K562 (cell line): ENCODE measurements at regions not wholly inside any gene's neighbourhood (a gene's known extent, or its start where the extent isn't known, plus 50 kb on each side); places are given as distances from the start of the nearest gene placed in this dataset.

Source experiments
- ATAC-seq: fragments of 200-7000 bp; cut with Tn5 transposase; 3 replicates; pipeline ENCODE4 v1.9.1; 2020; ENCODE audit warnings: moderate library complexity
- BruUV-seq: library from RNA; stranded (reverse); fragments of 400-500 nt; replicated peaks from 2 replicates; lab custom pipeline; 2021; lab: Mats Ljungman, UMichigan
- CTCF ChIA-PET: fragments of 300-600 bp; formaldehyde crosslinking; extraction: SDS; loops from one replicate; lab custom pipeline; 2021; ENCODE audit warnings: low intra/inter-chr PET ratio; lab: Yijun Ruan, JAX
- POLR2A ChIA-PET: fragments of 300-600, 350-650 bp; sonication (Branson Sonifier 250); formaldehyde crosslinking; extraction: SDS; loops from one replicate; lab custom pipeline; 2021; ENCODE audit warnings: antibody characterized with exemption, inconsistent platforms; lab: Yijun Ruan, JAX
- DNase-seq, 4 experiments: peaks; one replicate each; pipeline versions ENCODE4 v3.0.0 to v3.0.0-alpha.2; 2011 to 2018; ENCODE audit warnings: low spot score in 3 of 4, mixed read lengths in 3 of 4; ENCODE audit errors: extremely low read depth in 1 of 4
- FAIRE-seq: peaks from 2 replicates; lab custom pipeline; 2011; peaks lifted over from hg19 to GRCh38; lab: Jason Lieb, UNC
- H2AFZ ChIP-seq: 2 replicates; pipeline ENCODE4 v1.6.0; 2011; ENCODE audit warnings: low read depth, low read length, control low read depth, inconsistent platforms
- H3K27ac ChIP-seq: fragments of 200-600 bp; 3 replicates; pipeline ENCODE4 v1.8.0; 2011; ENCODE audit warnings: low read depth, mild to moderate bottlenecking, control low read depth, inconsistent platforms, low read length, moderate library complexity, mixed read lengths; ENCODE audit errors: extremely low read depth
- H3K27me3 ChIP-seq, 2 experiments: fragments of 300-600 bp in 1 of 2; 2 replicates in 1 of 2; 3 replicates in 1 of 2; pipeline versions ENCODE4 v1.6.0 to v1.8.0; 2011; ENCODE audit warnings: inconsistent platforms in 2 of 2, low read length in 2 of 2, mild to moderate bottlenecking in 1 of 2, mixed read lengths in 1 of 2, moderate library complexity in 1 of 2; ENCODE audit not compliant: control insufficient read depth in 2 of 2, insufficient read depth in 2 of 2
- H3K36me3 ChIP-seq: fragments of 300-600 bp; 3 replicates; pipeline ENCODE4 v1.8.0; 2011; ENCODE audit warnings: mild to moderate bottlenecking, low read length, inconsistent platforms; ENCODE audit not compliant: control insufficient read depth, insufficient read depth
- H3K4me1 ChIP-seq, 2 experiments: fragments of 200-600 bp in 1 of 2; replicated peaks in 1 of 2; 2 replicates in 1 of 2; 3 replicates in 1 of 2; pipeline versions ENCODE4 v1.5.1 to v1.8.0; 2011; ENCODE audit warnings: inconsistent platforms in 2 of 2, low read length in 2 of 2, mild to moderate bottlenecking in 1 of 2, mixed read lengths in 1 of 2, moderate library complexity in 1 of 2; ENCODE audit not compliant: control insufficient read depth in 2 of 2, insufficient read depth in 2 of 2
- H3K4me2 ChIP-seq: 2 replicates; pipeline ENCODE4 v1.6.1; 2011; ENCODE audit warnings: low read length, control low read depth, inconsistent platforms, mixed read lengths; ENCODE audit not compliant: insufficient read depth
- H3K4me3 ChIP-seq: fragments of 200-600 bp; sonication (generic), shearing (Covaris generic); 2 replicates; pipeline ENCODE4 v1.5.1; 2016; ENCODE audit warnings: control low read depth, inconsistent platforms
- H3K79me2 ChIP-seq: fragments of 200-600 bp; 3 replicates; pipeline ENCODE4 v1.8.0; 2011; ENCODE audit warnings: low read length, inconsistent platforms; ENCODE audit not compliant: control insufficient read depth, insufficient read depth
- H3K9ac ChIP-seq, 2 experiments: 2 replicates each; pipeline versions ENCODE4 v1.6.0 to v1.6.1; 2011; ENCODE audit warnings: low read depth in 2 of 2, low read length in 2 of 2, control low read depth in 1 of 2, inconsistent platforms in 1 of 2, mild to moderate bottlenecking in 1 of 2, mixed read lengths in 1 of 2; ENCODE audit not compliant: insufficient read depth in 1 of 2
- H3K9me1 ChIP-seq: one replicate; pipeline ENCODE4 v1.6.0; 2011; ENCODE audit warnings: inconsistent platforms, mild to moderate bottlenecking, low read length, moderate library complexity; ENCODE audit not compliant: control insufficient read depth, insufficient read depth
- H3K9me3 ChIP-seq: replicated peaks from 2 replicates; pipeline ENCODE4 v1.5.1; 2011; ENCODE audit warnings: low read depth, low read length, inconsistent platforms; ENCODE audit not compliant: control insufficient read depth, insufficient read depth
- H4K20me1 ChIP-seq: replicated peaks from 2 replicates; pipeline ENCODE4 v1.6.1; 2011; ENCODE audit warnings: low read length, inconsistent platforms, mixed read lengths; ENCODE audit not compliant: control insufficient read depth, insufficient read depth
- CREBBP ChIP-seq: IDR thresholded peaks from one replicate; pipeline ENCODE4 v1.6.1; 2012; ENCODE audit warnings: low read depth, mild to moderate bottlenecking, control low read depth, inconsistent platforms, low read length
- ESRRB ChIP-seq: fragments of 250-450 bp; sonication (Bioruptor Pico); IDR thresholded peaks from 2 replicates; pipeline ENCODE4 v1.5.0; 2020; ENCODE audit warnings: mild to moderate bottlenecking, moderate library complexity, borderline replicate concordance
- FUS ChIP-seq: fragments of 200-400 bp; formaldehyde crosslinking; optimal IDR thresholded peaks from 2 replicates; pipeline ENCODE3; 2017; ENCODE audit warnings: low read depth, low read length
- HDAC3 ChIP-seq: fragments of 450-650 bp; IDR thresholded peaks from 2 replicates; pipeline ENCODE4 v1.6.1; 2018; ENCODE audit warnings: borderline replicate concordance, mild to moderate bottlenecking, moderate library complexity; ENCODE audit not compliant: partially characterized antibody
- HDGF ChIP-seq: fragments of 450-650 bp; IDR thresholded peaks from 2 replicates; pipeline ENCODE4 v1.6.1; 2016
- MEF2A ChIP-seq: IDR thresholded peaks from 2 replicates; pipeline ENCODE4 v1.6.1; 2011; ENCODE audit warnings: low read depth, mild to moderate bottlenecking, low read length, moderate library complexity; ENCODE audit not compliant: control insufficient read depth
- MEF2D ChIP-seq: conservative IDR thresholded peaks from 2 replicates; pipeline ENCODE4 v1.6.1; 2016; ENCODE audit warnings: low read depth, missing genetic modification characterization, missing compliant biosample characterization
- RBM25 ChIP-seq: fragments of 200-400 bp; formaldehyde crosslinking; IDR thresholded peaks from 2 replicates; pipeline ENCODE4 v1.6.1; 2018; ENCODE audit warnings: low read length, low read depth, moderate library complexity; ENCODE audit not compliant: severe bottlenecking
- SLC30A9 ChIP-seq: fragments of 250-450 bp; sonication (Bioruptor Pico); IDR thresholded peaks from 2 replicates; pipeline ENCODE4 v1.8.0; 2022; ENCODE audit warnings: mild to moderate bottlenecking, moderate library complexity
- SMARCA5 ChIP-seq: fragments of 450-650 bp; IDR thresholded peaks from 2 replicates; pipeline ENCODE4 v1.6.1; 2016
- SNIP1 ChIP-seq: fragments of 450-650 bp; IDR thresholded peaks from 2 replicates; pipeline ENCODE4 v1.7.1; 2017; ENCODE audit warnings: low read depth, mild to moderate bottlenecking
- XRCC5 ChIP-seq: fragments of 200-400 bp; formaldehyde crosslinking; IDR thresholded peaks from 2 replicates; pipeline ENCODE4 v1.6.1; 2017; ENCODE audit warnings: low read depth, mild to moderate bottlenecking, low read length
- ZNF766 ChIP-seq: fragments of 200-800 bp; sonication (Bioruptor generic); conservative IDR thresholded peaks from 2 replicates; pipeline ENCODE4 v1.6.1; 2016; ENCODE audit warnings: missing genetic modification characterization, missing compliant biosample characterization
- ZSCAN32 ChIP-seq: fragments of 450-650 bp; formaldehyde crosslinking; IDR thresholded peaks from 2 replicates; pipeline ENCODE4 v1.4.0; 2020; ENCODE audit warnings: mild to moderate bottlenecking, moderate library complexity
- WGBS: fragments of 100-300 bp; shearing (Covaris generic); methylation state at CpG from one replicate; pipeline ENCODE4 v1.1.6; 2016; ENCODE audit warnings: low coverage, mixed read lengths; ENCODE audit not compliant: insufficient coverage; ENCODE audit errors: missing lambda C conversion rate; 5-methylcytosine and 5-hydroxymethylcytosine counted together
- in situ Hi-C: fragments of 300-500 bp; cut with MboI; formaldehyde crosslinking; loops from 4 replicates; pipeline ENCODE4 v1.15.0; 2018; ENCODE audit warnings: inconsistent platforms, mixed read lengths
- intact Hi-C: fragments of 100-400 bp; cut with micrococcal nuclease; formaldehyde crosslinking; loops from 2 replicates; pipeline ENCODE4 v1.14.2; 2022
- TF ChIP-seq, protein P1 (sequence below): fragments of 450-650 bp; IDR thresholded peaks from 2 replicates; pipeline ENCODE4 v1.7.0; 2016; ENCODE audit warnings: borderline replicate concordance
- TF ChIP-seq, protein P2 (sequence below): sonication (generic); formaldehyde crosslinking; IDR thresholded peaks from 2 replicates; pipeline ENCODE4 v1.8.1; 2023; ENCODE audit warnings: mild to moderate bottlenecking, missing genetic modification reagents
- TF ChIP-seq, protein P3 (sequence below): fragments of 250-450 bp; sonication (Bioruptor Pico); IDR thresholded peaks from 2 replicates; pipeline ENCODE4 v1.4.0; 2020; ENCODE audit warnings: mild to moderate bottlenecking, moderate library complexity
- TF ChIP-seq, protein P4 (sequence below): fragments of 250-450 bp; sonication (Bioruptor Pico); IDR thresholded peaks from 2 replicates; pipeline ENCODE4 v1.8.0; 2021; ENCODE audit warnings: borderline replicate concordance, mild to moderate bottlenecking, moderate library complexity; ENCODE audit not compliant: poor library complexity, severe bottlenecking

DNA sequence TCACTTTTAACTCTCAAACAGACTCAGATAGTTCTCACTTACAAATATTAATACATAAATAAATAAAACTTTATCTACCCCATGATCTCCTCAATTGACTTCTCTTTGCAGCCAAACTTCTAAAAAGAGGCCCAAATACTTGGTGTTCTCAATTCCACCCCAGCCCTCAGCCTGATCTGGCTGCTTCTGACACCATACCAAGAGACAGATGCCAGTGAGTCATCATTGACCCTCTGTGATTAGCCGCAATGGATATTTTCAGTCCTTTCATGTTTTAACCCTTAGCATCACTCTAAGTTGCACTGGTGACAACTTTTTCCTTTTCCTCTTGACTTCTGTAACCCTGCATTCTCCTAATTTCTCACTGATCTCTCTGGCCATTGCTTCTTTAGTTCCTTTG is 184.1 kb upstream of the ARHGAP20 start (continued):
- TF ChIP-seq, protein P1, sequence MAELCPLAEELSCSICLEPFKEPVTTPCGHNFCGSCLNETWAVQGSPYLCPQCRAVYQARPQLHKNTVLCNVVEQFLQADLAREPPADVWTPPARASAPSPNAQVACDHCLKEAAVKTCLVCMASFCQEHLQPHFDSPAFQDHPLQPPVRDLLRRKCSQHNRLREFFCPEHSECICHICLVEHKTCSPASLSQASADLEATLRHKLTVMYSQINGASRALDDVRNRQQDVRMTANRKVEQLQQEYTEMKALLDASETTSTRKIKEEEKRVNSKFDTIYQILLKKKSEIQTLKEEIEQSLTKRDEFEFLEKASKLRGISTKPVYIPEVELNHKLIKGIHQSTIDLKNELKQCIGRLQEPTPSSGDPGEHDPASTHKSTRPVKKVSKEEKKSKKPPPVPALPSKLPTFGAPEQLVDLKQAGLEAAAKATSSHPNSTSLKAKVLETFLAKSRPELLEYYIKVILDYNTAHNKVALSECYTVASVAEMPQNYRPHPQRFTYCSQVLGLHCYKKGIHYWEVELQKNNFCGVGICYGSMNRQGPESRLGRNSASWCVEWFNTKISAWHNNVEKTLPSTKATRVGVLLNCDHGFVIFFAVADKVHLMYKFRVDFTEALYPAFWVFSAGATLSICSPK: no peak
- TF ChIP-seq, protein P2, sequence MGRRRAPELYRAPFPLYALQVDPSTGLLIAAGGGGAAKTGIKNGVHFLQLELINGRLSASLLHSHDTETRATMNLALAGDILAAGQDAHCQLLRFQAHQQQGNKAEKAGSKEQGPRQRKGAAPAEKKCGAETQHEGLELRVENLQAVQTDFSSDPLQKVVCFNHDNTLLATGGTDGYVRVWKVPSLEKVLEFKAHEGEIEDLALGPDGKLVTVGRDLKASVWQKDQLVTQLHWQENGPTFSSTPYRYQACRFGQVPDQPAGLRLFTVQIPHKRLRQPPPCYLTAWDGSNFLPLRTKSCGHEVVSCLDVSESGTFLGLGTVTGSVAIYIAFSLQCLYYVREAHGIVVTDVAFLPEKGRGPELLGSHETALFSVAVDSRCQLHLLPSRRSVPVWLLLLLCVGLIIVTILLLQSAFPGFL (CRISPR knock-in tag): no peak

DNA sequence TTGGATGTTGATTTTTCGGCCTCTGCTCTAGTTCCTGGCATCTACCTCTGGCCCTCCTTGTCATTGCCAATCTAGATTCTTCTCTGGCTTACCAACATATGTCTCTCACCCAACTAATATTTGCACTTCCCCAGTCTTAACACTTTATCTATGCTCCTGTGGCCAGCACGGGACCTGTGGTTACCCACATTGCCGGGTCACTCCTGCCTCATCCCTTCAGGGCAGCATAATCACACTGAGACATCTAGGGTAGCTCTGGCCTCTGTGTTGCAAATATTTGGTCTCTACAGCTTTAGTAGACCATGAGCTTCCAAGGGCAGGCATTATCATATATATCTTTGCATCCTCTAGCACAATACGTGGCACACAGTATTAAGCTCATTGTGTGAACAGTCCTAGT is 182.0 kb upstream of the ARHGAP20 start:
- ChIA-PET CTCF (no interaction called here), POLR2A (no interaction called here)
- ATAC-seq (no peak), FAIRE-seq (no peak), DNase-seq (no peak)
- no peak overlapping the region for H3K27ac ChIP-seq
- 3% methylated on average over 4 of the region's 4 CpGs for WGBS
- no peaks in the 10 kb centered on the region for H3K27me3 ChIP-seq
- H3K79me2 ChIP-seq: no peaks in the 10 kb centered on the region
- H4K20me1 ChIP-seq: no peaks in the 10 kb centered on the region
- in situ Hi-C loops (no loop called here), intact Hi-C loops (no loop called here)
- H3K4me1 ChIP-seq: no peaks in the 10 kb centered on the region
- no peak overlapping the region for H3K4me2 ChIP-seq
- no peaks in the 10 kb centered on the region; the same call in 1 of the 2 replicates for H3K9me3 ChIP-seq
- H3K4me3 ChIP-seq: no peak overlapping the region
- BruUV-seq: no TSS peak
- no peaks in the 10 kb centered on the region for H3K36me3 ChIP-seq
- no peak overlapping the region for H3K9ac ChIP-seq
- no peaks in the 10 kb centered on the region for H3K9me1 ChIP-seq
- H2AFZ ChIP-seq: no peak overlapping the region
- TF ChIP-seq XRCC5 (no peak), CREBBP (no peak), MEF2A (no peak), SMARCA5 (no peak), SLC30A9 (CRISPR knock-in tag) (no peak), ESRRB (CRISPR knock-in tag) (no peak), MEF2D (no peak), ZNF766 (no peak), ZSCAN32 (no peak), HDAC3 (no peak), SNIP1 (no peak), HDGF (no peak), RBM25 (no peak), FUS (no peak)
- TF ChIP-seq, protein P3, sequence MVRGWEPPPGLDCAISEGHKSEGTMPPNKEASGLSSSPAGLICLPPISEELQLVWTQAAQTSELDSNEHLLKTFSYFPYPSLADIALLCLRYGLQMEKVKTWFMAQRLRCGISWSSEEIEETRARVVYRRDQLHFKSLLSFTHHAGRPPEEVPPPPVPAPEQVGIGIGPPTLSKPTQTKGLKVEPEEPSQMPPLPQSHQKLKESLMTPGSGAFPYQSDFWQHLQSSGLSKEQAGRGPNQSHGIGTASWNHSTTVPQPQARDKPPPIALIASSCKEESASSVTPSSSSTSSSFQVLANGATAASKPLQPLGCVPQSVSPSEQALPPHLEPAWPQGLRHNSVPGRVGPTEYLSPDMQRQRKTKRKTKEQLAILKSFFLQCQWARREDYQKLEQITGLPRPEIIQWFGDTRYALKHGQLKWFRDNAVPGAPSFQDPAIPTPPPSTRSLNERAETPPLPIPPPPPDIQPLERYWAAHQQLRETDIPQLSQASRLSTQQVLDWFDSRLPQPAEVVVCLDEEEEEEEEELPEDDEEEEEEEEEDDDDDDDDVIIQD (CRISPR knock-in tag): no peak
- TF ChIP-seq, protein P4, sequence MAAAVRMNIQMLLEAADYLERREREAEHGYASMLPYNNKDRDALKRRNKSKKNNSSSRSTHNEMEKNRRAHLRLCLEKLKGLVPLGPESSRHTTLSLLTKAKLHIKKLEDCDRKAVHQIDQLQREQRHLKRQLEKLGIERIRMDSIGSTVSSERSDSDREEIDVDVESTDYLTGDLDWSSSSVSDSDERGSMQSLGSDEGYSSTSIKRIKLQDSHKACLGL (CRISPR knock-in tag): no peak
